IMR-90 (cell line): ENCODE measurements at regions not wholly inside any gene's neighbourhood (a gene's known extent, or its start where the extent isn't known, plus 50 kb on each side); places are given as distances from the start of the nearest gene placed in this dataset.

Experiments
- CHD1 ChIP-seq: IDR thresholded peaks from 2 replicates; pipeline ENCODE4 v1.6.1; 2012; ENCODE audit warnings: low read depth, low read length, improper control_type of control experiment
- FOS ChIP-seq: fragments of 150-350 bp; IDR thresholded peaks from 2 replicates; pipeline ENCODE4 v1.6.1; 2016; ENCODE audit warnings: low read depth, low read length
- MAFK ChIP-seq: IDR thresholded peaks from 2 replicates; pipeline ENCODE4 v1.6.1; 2012; ENCODE audit warnings: low read depth, low read length, improper control_type of control experiment
- MAZ ChIP-seq: IDR thresholded peaks from 2 replicates; pipeline ENCODE4 v1.6.1; 2012; ENCODE audit warnings: low read depth, mild to moderate bottlenecking, low read length, improper control_type of control experiment, moderate library complexity, borderline replicate concordance
- MXI1 ChIP-seq: IDR thresholded peaks from 2 replicates; pipeline ENCODE4 v1.6.1; 2012; ENCODE audit warnings: low read depth, mild to moderate bottlenecking, low read length, moderate library complexity, borderline replicate concordance
- NFE2L2 ChIP-seq: fragments of 150-350 bp; IDR thresholded peaks from 2 replicates; pipeline ENCODE4 v1.6.1; 2016; ENCODE audit warnings: low read depth, mild to moderate bottlenecking, low read length
- POLR2A ChIP-seq: IDR thresholded peaks from 2 replicates; pipeline ENCODE4 v1.6.1; 2012; ENCODE audit warnings: mild to moderate bottlenecking, low read depth, low read length
- RCOR1 ChIP-seq: IDR thresholded peaks from 2 replicates; pipeline ENCODE4 v1.6.1; 2012; ENCODE audit warnings: mild to moderate bottlenecking, low read length, improper control_type of control experiment; ENCODE audit not compliant: insufficient replicate concordance
- TF ChIP-seq, protein P1 (sequence below): conservative IDR thresholded peaks from 2 replicates; pipeline ENCODE4 v1.5.1; 2012; ENCODE audit warnings: mild to moderate bottlenecking, low read depth, low read length, improper control_type of control experiment

DNA sequence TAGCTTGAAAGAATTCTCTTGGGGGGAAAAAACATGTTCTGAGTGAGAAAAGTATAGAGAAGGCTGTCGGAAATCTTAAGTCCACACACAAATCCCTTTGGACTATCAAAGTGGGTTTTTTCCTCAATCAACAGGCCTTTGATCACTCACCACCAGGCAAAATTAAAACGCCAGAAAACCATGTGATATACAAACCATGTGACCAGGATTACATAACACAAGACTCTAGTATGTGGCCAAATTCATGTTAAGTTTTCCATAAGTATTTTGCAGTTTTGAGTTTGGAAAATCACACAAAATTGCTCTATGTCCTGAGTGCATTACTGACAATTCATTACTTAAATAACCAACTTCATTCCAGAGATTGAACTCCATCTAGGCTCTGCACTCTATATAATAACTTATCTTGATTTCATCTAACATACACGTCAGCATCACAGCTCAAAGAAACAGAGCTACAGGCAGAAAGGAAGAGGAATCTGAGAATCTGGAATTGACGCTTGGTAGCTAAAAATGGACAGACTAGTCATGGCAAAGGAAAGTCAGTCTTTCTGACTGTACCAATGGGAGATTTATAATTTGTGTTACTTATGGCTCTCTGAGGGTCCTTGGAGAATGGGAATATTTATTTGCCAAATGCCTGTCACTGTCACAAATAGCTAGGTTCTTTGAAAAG lies 383.5 kb downstream of the SFMBT2 start:
- TF ChIP-seq MAZ (no peak), RCOR1 (no peak), MXI1 (no peak), CHD1 (no peak), MAFK (no peak), FOS (no peak), NFE2L2 (no peak), POLR2A (no peak)
- TF ChIP-seq, protein P1, sequence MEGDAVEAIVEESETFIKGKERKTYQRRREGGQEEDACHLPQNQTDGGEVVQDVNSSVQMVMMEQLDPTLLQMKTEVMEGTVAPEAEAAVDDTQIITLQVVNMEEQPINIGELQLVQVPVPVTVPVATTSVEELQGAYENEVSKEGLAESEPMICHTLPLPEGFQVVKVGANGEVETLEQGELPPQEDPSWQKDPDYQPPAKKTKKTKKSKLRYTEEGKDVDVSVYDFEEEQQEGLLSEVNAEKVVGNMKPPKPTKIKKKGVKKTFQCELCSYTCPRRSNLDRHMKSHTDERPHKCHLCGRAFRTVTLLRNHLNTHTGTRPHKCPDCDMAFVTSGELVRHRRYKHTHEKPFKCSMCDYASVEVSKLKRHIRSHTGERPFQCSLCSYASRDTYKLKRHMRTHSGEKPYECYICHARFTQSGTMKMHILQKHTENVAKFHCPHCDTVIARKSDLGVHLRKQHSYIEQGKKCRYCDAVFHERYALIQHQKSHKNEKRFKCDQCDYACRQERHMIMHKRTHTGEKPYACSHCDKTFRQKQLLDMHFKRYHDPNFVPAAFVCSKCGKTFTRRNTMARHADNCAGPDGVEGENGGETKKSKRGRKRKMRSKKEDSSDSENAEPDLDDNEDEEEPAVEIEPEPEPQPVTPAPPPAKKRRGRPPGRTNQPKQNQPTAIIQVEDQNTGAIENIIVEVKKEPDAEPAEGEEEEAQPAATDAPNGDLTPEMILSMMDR, result no peak
